ENCODE measurements at regions not wholly inside any gene's neighbourhood (a gene's known extent, or its start where the extent isn't known, plus 50 kb on each side); places are given as distances from the start of the nearest gene placed in this dataset.

DNA sequence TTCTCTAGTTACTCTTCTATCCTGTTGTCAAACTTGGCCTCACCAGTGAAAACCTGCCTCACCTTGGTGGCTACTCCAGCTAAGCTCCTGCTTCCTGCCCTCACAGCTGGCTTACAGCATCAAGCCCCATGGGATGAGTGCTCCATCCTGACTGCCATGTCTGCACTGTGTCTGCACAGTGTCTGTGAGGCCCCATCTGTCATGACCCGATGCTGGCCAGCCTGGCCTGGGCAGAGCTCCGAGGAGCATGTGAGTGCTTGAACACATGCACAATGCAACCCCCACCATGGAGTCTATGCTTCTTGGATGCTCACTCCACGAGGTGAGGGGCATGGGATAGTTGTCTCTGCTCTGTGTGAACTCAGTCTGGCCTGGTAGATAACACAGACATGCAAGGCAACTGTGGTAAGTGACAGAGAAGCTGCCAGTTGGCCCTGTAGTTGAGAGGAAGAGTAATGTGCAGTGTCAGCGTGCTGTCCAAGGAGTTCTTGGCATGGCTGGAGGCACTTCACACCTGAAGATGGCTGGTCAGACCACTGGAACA, 207.1 kb upstream of the ZNF32 start:
- no peaks in the 10 kb centered on the region for H3K36me3 ChIP-seq (ENCODE audit: control insufficient read depth, insufficient read depth, low read length)
- H3K27me3 ChIP-seq (ENCODE audit: control insufficient read depth, insufficient read depth, low read length) = no peaks in the 10 kb centered on the region
- H3K4me3 ChIP-seq (ENCODE audit: low read depth, low read length) = no peak overlapping the region
- DNase-seq (ENCODE audit: low read depth) (no peak), FAIRE-seq (no peak)
- TF ChIP-seq, protein P1, sequence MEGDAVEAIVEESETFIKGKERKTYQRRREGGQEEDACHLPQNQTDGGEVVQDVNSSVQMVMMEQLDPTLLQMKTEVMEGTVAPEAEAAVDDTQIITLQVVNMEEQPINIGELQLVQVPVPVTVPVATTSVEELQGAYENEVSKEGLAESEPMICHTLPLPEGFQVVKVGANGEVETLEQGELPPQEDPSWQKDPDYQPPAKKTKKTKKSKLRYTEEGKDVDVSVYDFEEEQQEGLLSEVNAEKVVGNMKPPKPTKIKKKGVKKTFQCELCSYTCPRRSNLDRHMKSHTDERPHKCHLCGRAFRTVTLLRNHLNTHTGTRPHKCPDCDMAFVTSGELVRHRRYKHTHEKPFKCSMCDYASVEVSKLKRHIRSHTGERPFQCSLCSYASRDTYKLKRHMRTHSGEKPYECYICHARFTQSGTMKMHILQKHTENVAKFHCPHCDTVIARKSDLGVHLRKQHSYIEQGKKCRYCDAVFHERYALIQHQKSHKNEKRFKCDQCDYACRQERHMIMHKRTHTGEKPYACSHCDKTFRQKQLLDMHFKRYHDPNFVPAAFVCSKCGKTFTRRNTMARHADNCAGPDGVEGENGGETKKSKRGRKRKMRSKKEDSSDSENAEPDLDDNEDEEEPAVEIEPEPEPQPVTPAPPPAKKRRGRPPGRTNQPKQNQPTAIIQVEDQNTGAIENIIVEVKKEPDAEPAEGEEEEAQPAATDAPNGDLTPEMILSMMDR (IDR thresholded peaks at IDR 0.05; ENCODE audit: insufficient read depth, low read length, severe bottlenecking) = no peak

DNA sequence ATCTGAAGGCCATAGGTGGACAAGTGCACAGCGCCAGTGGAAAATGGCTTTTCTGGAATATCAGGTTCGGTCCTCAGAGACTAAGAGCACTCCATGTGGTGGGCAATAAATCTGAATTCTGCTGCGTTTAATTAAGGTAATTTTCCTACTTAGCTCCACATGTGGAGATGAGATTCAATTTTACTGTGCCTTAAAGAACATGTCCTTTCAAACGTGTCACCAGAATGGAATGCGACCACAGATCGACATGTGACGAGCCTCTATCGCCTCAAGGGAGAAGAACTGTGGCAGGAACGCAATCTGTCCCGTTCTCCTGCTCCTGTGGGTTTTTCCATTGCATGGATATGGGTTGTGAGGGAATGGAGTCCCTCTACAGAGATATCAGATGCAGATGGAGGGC, 205.3 kb upstream of the ZNF32 start:
- H3K4me3 ChIP-seq (ENCODE audit: low read depth, low read length) = no peak overlapping the region
- no peak for DNase-seq (ENCODE audit: low read depth)
- no peaks in the 10 kb centered on the region for H3K27me3 ChIP-seq (ENCODE audit: control insufficient read depth, insufficient read depth, low read length)
- H3K36me3 ChIP-seq (ENCODE audit: control insufficient read depth, insufficient read depth, low read length) = no peaks in the 10 kb centered on the region
- FAIRE-seq = no peak
- TF ChIP-seq, protein P1 (IDR thresholded peaks at IDR 0.05; ENCODE audit: insufficient read depth, low read length, severe bottlenecking) = no peak

DNA sequence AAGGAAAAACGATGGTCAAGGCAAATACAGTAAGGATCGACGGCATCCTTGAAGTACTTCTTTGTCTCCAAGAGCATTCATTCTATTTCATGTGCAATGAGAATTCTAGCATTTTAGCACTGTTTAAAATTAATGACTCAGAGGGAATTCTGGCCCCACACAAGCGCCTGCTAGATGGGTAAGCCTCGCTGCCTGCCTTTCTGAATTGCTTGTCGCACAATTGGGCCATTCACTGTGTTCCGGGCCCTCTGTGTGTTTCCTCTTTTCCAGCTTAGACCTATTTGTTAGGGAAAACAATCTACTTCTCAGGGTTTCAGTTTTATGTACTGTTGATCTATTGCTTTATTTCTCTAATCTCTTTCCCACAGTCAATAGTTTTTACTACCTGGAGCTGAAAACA, 204.7 kb upstream of the ZNF32 start:
- no peak for DNase-seq (ENCODE audit: low read depth)
- FAIRE-seq = no peak
- no peaks in the 10 kb centered on the region for H3K36me3 ChIP-seq (ENCODE audit: control insufficient read depth, insufficient read depth, low read length)
- TF ChIP-seq, protein P1 (IDR thresholded peaks at IDR 0.05; ENCODE audit: insufficient read depth, low read length, severe bottlenecking) = no peak
- no peaks in the 10 kb centered on the region for H3K27me3 ChIP-seq (ENCODE audit: control insufficient read depth, insufficient read depth, low read length)
- no peak overlapping the region for H3K4me3 ChIP-seq (ENCODE audit: low read depth, low read length)

DNA sequence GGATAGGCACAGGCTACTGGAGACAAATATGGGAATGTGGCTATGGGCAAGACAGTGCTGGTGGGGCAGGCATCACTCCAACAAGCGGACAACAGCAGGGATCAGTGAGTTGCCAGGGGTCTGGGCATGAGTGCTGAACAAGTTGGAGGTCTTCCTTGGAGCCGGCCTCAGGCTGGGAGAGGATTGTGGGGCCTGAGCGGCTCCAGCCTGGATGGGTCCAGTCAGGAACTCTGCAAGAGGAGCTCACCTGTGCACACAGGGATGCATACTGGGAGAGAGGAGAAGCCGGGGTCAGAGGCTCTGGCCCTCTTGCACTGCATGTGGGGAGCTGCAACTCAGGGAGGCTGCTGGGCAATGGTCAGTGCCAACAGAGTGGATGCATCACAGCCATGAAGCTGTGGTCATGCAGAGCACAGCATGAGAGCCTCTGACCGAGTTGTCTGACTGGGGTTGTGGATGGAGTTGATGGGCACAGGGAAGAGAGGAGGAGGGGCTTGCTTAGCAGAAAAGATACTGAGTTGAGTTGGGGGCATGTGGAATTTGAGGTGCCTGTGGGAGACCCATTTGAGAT, 204.0 kb upstream of the ZNF32 start:
- FAIRE-seq = no peak
- Histone ChIP-seq H3K36me3 (ENCODE audit: control insufficient read depth, insufficient read depth, low read length) (no peaks in the 10 kb centered on the region), H3K4me3 (ENCODE audit: low read depth, low read length) (no peak overlapping the region), H3K27me3 (ENCODE audit: control insufficient read depth, insufficient read depth, low read length) (no peaks in the 10 kb centered on the region)
- no peak for DNase-seq (ENCODE audit: low read depth)
- TF ChIP-seq, protein P1 (IDR thresholded peaks at IDR 0.05; ENCODE audit: insufficient read depth, low read length, severe bottlenecking) = no peak

DNA sequence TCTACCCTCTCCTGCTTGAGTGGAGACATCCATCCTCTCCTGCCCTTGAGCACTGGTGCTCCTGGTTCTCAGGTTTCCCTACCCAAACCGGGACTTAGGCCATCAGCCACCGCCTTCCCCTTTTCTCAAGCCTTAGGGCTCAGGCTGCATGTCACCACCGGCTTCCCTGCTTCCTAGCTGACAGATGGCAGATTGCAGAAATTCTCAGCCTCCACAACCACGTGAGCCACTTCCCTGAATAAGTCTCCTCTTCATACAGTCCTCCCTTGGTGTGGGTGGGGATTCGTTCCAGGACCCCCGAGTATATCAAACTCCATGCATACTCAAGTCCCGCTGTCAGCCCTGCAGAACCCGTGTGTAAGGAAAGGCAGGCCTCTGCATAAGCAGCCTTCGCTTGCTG, 203.5 kb upstream of the ZNF32 start:
- DNase-seq (ENCODE audit: low read depth) = no peak
- Histone ChIP-seq H3K36me3 (ENCODE audit: control insufficient read depth, insufficient read depth, low read length) (no peaks in the 10 kb centered on the region), H3K27me3 (ENCODE audit: control insufficient read depth, insufficient read depth, low read length) (no peaks in the 10 kb centered on the region), H3K4me3 (ENCODE audit: low read depth, low read length) (no peak overlapping the region)
- FAIRE-seq = no peak
- TF ChIP-seq, protein P1 (IDR thresholded peaks at IDR 0.05; ENCODE audit: insufficient read depth, low read length, severe bottlenecking) = no peak

DNA sequence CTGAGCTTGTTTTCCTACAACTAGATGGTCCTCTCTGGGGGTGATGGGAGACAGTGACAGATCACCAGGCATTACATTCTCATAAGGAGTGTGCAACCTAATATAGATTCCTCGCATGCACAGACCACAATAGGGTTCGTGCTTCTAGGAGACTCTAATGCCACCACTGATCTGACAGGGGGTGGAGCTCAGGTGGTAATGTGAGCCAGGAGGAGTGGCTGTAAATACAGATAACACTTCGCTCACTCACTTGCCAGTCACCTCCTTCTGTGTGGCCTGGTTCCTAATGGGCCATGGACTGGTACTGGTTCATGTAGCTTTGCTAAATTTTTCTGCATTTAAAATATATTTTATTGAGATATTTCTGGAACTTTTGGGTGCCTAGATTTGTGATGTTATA, 202.3 kb upstream of the ZNF32 start:
- DNase-seq (ENCODE audit: low read depth) = no peak
- Histone ChIP-seq H3K27me3 (ENCODE audit: control insufficient read depth, insufficient read depth, low read length) (no peaks in the 10 kb centered on the region), H3K4me3 (ENCODE audit: low read depth, low read length) (no peak overlapping the region), H3K36me3 (ENCODE audit: control insufficient read depth, insufficient read depth, low read length) (no peaks in the 10 kb centered on the region)
- TF ChIP-seq, protein P1 (IDR thresholded peaks at IDR 0.05; ENCODE audit: insufficient read depth, low read length, severe bottlenecking) = no peak
- FAIRE-seq = no peak

Data from bronchial epithelial cell (primary cell).